GM23248 (cell line): ENCODE measurements at regions not wholly inside any gene's neighbourhood (a gene's known extent, or its start where the extent isn't known, plus 50 kb on each side); places are given as distances from the start of the nearest gene placed in this dataset.

Experiments used
- EZH2 ChIP-seq: fragments of 200-600 bp; sonication (generic); IDR thresholded peaks from 2 replicates; pipeline ENCODE4 v1.6.1; 2018; ENCODE audit warnings: antibody characterized with exemption, mild to moderate bottlenecking; ENCODE audit not compliant: insufficient read depth, poor library complexity, severe bottlenecking
- EZH2phosphoT487 ChIP-seq: fragments of 200-600 bp; sonication (generic); IDR thresholded peaks from 2 replicates; pipeline ENCODE4 v1.6.1; 2018; ENCODE audit warnings: antibody characterized with exemption, moderate library complexity, mild to moderate bottlenecking, low read depth; ENCODE audit not compliant: insufficient read depth

- TF ChIP-seq EZH2 (no peak), EZH2phosphoT487 (no peak)
These were observed 1175.6 kb downstream of the TECRL start for GRCh38 chr4:63233671-63234070.
